Adrenal gland (tissue), 9 donors: ENCODE measurements at regions not wholly inside any gene's neighbourhood (a gene's known extent, or its start where the extent isn't known, plus 50 kb on each side); places are given as distances from the start of the nearest gene placed in this dataset.

Experiments
- DNase-seq, 7 donors: peaks; one replicate each; pipeline ENCODE4 v3.0.0-alpha.2; 2019 to 2020
- H3K27ac ChIP-seq, 5 donors: fragments of 200-600 bp; sonication (generic) in 4 of 5; 1 replicate in 3 of 5; 2 replicates in 2 of 5; pipeline versions ENCODE4 v1.5.1 to v1.8.0; 2016 to 2020; ENCODE audit warnings: mild to moderate bottlenecking in 1 of 5
- H3K27me3 ChIP-seq: fragments of 200-600 bp; 2 replicates; pipeline ENCODE4 v1.8.0; 2021
- H3K36me3 ChIP-seq, 2 donors: fragments of 200-600 bp; replicated peaks in 1 of 2; 1 replicate in 1 of 2; 2 replicates in 1 of 2; pipeline versions ENCODE4 v1.5.1 to v1.8.0; 2018 to 2022
- H3K4me1 ChIP-seq, 2 donors: fragments of 200-600 bp; replicated peaks in 1 of 2; 1 replicate in 1 of 2; 2 replicates in 1 of 2; pipeline versions ENCODE4 v1.5.1 to v1.8.0; 2018 to 2021
- H3K4me3 ChIP-seq, 4 donors: fragments of 200-600 bp; sonication (generic) in 3 of 4; one replicate each; pipeline ENCODE4 v1.5.1; 2016 to 2018
- H3K9me3 ChIP-seq, 3 donors: fragments of 200-600 bp; sonication (generic) in 1 of 3; replicated peaks in 1 of 3; 1 replicate in 2 of 3; 2 replicates in 1 of 3; pipeline versions ENCODE4 v1.5.1 to v1.8.0; 2016 to 2021
- POLR2A ChIP-seq, 2 donors: fragments of 450-650 bp; IDR thresholded peaks; one replicate each; pipeline ENCODE4 v1.6.1; 2017; ENCODE audit warnings: antibody characterized with exemption in 2 of 2, mild to moderate bottlenecking in 2 of 2, moderate library complexity in 1 of 2
- WGBS, 4 donors: extraction: QIAGEN DNeasy Blood & Tissue Kit in 2 of 4; methylation state at CpG; one replicate each; pipeline versions ENCODE4 v1.1.5 to v1.1.7; 2013 to 2017; 5-methylcytosine and 5-hydroxymethylcytosine counted together
- intact Hi-C, 2 donors: fragments of 100-400 bp; cut with DNase I; formaldehyde crosslinking; loops; one replicate each; pipeline versions ENCODE4 v1.14.1 to v1.15.0; 2022 to 2023
- TF ChIP-seq, protein P1 (sequence below), 6 experiments: fragments of 450-650 bp in 4 of 6; fragments of 200-600 bp in 2 of 6; sonication (generic) in 1 of 6; IDR thresholded peaks; 1 replicate in 5 of 6; 2 replicates in 1 of 6; pipeline versions ENCODE4 v1.5.1 to v1.8.0; 2016 to 2021; ENCODE audit warnings: antibody characterized with exemption in 6 of 6, mild to moderate bottlenecking in 2 of 6, moderate library complexity in 1 of 6
- donor health status: healthy with polysubstance abuse.
- donor health status: Bipolar disorder and iron deficiency.
- donor health status: DM: yes; HTN: yes; CAD: no.
- donor health status: DM: no; HTN: no; CAD: no.
- donor health status: DM: no; HTN: no; CAD: no.

DNA sequence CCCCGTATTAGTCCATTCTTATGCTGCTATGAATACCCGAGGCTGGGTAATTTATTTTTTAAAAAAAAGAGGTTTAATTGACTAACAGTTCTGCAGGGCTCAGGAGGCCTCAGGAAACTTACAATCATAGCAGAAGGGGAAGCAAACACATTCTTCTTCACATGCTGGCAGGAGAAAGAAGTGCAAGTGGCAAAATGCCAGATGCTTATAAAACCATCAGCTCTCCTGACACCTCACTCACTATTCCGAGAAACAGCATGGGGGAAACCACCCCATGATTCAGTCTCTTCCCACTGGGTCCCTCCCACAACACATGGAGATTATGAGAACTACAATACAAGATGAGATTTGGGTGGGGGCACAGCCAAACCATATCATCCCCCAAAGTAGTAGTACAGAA is 2148.5 kb upstream of the PIK3C3 start:
- H3K4me3 ChIP-seq = no peak overlapping the region
- intact Hi-C loops = no loop called here
- no peak for DNase-seq
- no peaks in the 10 kb centered on the region for H3K36me3 ChIP-seq
- 60 to 72% (median 67%) methylated on average over 3 of the region's 3 CpGs for WGBS, 4 donors
- H3K27ac ChIP-seq = no peak overlapping the region
- H3K4me1 ChIP-seq = no peaks in the 10 kb centered on the region
- TF ChIP-seq POLR2A (IDR thresholded peaks at IDR 0.05) = no peak
- TF ChIP-seq, protein P1, sequence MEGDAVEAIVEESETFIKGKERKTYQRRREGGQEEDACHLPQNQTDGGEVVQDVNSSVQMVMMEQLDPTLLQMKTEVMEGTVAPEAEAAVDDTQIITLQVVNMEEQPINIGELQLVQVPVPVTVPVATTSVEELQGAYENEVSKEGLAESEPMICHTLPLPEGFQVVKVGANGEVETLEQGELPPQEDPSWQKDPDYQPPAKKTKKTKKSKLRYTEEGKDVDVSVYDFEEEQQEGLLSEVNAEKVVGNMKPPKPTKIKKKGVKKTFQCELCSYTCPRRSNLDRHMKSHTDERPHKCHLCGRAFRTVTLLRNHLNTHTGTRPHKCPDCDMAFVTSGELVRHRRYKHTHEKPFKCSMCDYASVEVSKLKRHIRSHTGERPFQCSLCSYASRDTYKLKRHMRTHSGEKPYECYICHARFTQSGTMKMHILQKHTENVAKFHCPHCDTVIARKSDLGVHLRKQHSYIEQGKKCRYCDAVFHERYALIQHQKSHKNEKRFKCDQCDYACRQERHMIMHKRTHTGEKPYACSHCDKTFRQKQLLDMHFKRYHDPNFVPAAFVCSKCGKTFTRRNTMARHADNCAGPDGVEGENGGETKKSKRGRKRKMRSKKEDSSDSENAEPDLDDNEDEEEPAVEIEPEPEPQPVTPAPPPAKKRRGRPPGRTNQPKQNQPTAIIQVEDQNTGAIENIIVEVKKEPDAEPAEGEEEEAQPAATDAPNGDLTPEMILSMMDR (IDR thresholded peaks at IDR 0.05) = no peak
- H3K9me3 ChIP-seq = no peaks in the 10 kb centered on the region
- H3K27me3 ChIP-seq = no peaks in the 10 kb centered on the region

DNA sequence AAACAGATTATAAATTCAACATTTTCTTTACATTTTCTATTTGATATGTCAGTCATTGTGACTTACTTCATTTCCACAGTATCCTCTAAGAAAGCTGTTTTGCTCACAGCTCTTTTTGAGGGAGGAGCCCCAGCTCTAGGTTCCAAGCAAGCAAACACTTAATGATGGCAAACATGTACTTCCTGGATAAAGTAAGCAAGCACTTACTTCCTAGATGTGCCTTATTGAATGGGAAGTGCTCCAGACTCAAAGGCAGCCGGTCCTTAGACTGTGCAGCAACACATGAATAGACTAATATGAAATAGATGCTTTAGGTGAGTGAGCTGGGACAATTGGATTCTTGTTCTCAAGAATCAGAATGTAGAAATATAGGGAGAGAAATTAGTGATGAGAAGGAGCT is 2149.8 kb upstream of the PIK3C3 start:
- no peaks in the 10 kb centered on the region for H3K9me3 ChIP-seq
- intact Hi-C loops = no loop called here
- no peaks in the 10 kb centered on the region for H3K27me3 ChIP-seq
- TF ChIP-seq POLR2A (IDR thresholded peaks at IDR 0.05) = no peak
- TF ChIP-seq, protein P1 (IDR thresholded peaks at IDR 0.05) = no peak
- no peak overlapping the region for H3K4me3 ChIP-seq
- no peak overlapping the region for H3K27ac ChIP-seq
- no peaks in the 10 kb centered on the region for H3K36me3 ChIP-seq
- H3K4me1 ChIP-seq = no peaks in the 10 kb centered on the region
- no peak for DNase-seq
- 63 to 72% (median 67%) methylated on average over 1 of the region's 1 CpG for WGBS, 4 donors

DNA sequence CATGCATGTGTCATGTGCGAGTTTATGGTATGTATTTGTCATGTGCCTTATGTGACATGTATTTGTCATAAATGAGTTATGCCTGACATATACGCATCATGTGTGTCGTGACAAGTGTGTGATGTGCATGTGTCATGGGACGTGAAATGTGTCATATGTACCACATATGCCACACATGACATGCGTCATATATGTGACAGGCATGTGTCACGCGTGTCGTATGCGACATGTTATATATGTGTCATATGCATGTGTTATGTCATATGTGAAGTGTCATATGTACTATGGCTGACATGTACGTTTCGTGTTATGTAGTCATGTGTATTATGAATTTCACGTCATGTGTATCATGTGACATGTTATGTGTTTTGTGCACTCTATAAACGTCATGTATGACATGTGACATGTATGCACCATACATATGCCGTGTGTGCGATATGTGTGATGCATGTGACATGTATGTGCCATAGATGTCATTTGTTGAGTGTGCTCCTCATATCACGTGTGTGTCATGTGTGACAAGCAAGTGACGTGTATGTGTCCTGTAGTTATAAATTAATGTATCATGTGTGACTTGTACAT is 2152.3 kb upstream of the PIK3C3 start:
- Histone ChIP-seq H3K9me3 (no peaks in the 10 kb centered on the region), H3K4me1 (no peaks in the 10 kb centered on the region), H3K27me3 (no peaks in the 10 kb centered on the region), H3K4me3 (no peak overlapping the region), H3K27ac (no peak overlapping the region), H3K36me3 (no peaks in the 10 kb centered on the region)
- intact Hi-C loops = no loop called here
- TF ChIP-seq, protein P1 (IDR thresholded peaks at IDR 0.05) = no peak
- TF ChIP-seq POLR2A (IDR thresholded peaks at IDR 0.05) = no peak
- 87 to 89% (median 88%) methylated on average over 17 of the region's 17 CpGs for WGBS, 4 donors
- DNase-seq = no peak

DNA sequence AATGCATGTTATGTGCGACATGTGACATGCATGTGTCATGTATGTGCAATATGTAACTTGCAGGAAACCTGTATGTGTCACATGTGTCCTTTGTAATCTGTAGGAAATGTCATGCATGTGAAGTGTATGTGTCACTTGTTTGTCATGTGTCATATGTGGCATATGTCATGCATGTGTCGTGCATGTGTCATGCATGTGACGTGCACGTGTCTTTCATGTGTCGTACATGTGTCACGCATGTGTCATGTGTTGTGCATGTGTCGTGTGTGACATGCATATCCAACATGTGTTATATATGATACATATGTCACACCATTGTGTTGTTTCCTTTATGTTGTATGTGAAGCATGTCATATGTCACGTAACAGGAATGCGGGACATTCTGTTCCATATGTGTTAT is 2153.2 kb upstream of the PIK3C3 start:
- no peak overlapping the region for H3K4me3 ChIP-seq
- no peak overlapping the region for H3K27ac ChIP-seq
- TF ChIP-seq, protein P1 (IDR thresholded peaks at IDR 0.05) = no peak
- TF ChIP-seq POLR2A (IDR thresholded peaks at IDR 0.05) = no peak
- H3K9me3 ChIP-seq = no peaks in the 10 kb centered on the region
- no peaks in the 10 kb centered on the region for H3K27me3 ChIP-seq
- 90 to 94% (median 90%) methylated on average over 9 of the region's 9 CpGs for WGBS, 4 donors
- intact Hi-C loops = no loop called here
- H3K4me1 ChIP-seq = no peaks in the 10 kb centered on the region
- no peak for DNase-seq
- H3K36me3 ChIP-seq = no peaks in the 10 kb centered on the region
